T-helper 2 cell treated with Interferon-gamma antibody and Interleukin-4, amounts not matched to agents 5 μg/mL and 100 μg/mL, for 36 hours (primary cell): ENCODE measurements at regions not wholly inside any gene's neighbourhood (a gene's known extent, or its start where the extent isn't known, plus 50 kb on each side); places are given as distances from the start of the nearest gene placed in this dataset.

Experiments used
- DNase-seq: peaks from one replicate; pipeline ENCODE4 v3.0.0; 2021; ENCODE audit warnings: low spot score
- H3K27ac Mint-ChIP-seq: one replicate; pipeline ENCODE4 v1.8.0; 2021; ENCODE audit warnings: mild to moderate bottlenecking, mixed read lengths
- H3K27me3 Mint-ChIP-seq: one replicate; pipeline ENCODE4 v1.8.0; 2021; ENCODE audit warnings: low read depth, mixed read lengths
- H3K36me3 Mint-ChIP-seq: one replicate; pipeline ENCODE4 v1.8.0; 2021; ENCODE audit warnings: low read depth, mixed read lengths
- H3K4me1 Mint-ChIP-seq: one replicate; pipeline ENCODE4 v1.8.0; 2021; ENCODE audit warnings: low read depth, mixed read lengths
- H3K4me3 Mint-ChIP-seq: one replicate; pipeline ENCODE4 v1.8.0; 2022; ENCODE audit warnings: mild to moderate bottlenecking, moderate library complexity, mixed read lengths
- H3K9me3 Mint-ChIP-seq: one replicate; pipeline ENCODE4 v1.8.0; 2021; ENCODE audit warnings: mixed read lengths

- no peak overlapping the region for H3K4me3 Mint-ChIP-seq
- no peaks in the 10 kb centered on the region for H3K4me1 Mint-ChIP-seq
- H3K27ac Mint-ChIP-seq: no peak overlapping the region
- H3K36me3 Mint-ChIP-seq: no peaks in the 10 kb centered on the region
- H3K9me3 Mint-ChIP-seq: no peaks in the 10 kb centered on the region
- DNase-seq: no peak
- peaks cover 26% of the 10 kb centered on the region for H3K27me3 Mint-ChIP-seq
These were observed 151.9 kb upstream of the ZNF184 start for GRCh38 chr6:27624694-27625262.

GRCh38 chr6:27623103-27623502 is 150.2 kb upstream of the ZNF184 start:
- H3K36me3 Mint-ChIP-seq: no peaks in the 10 kb centered on the region
- peaks cover 34% of the 10 kb centered on the region for H3K27me3 Mint-ChIP-seq
- no peaks in the 10 kb centered on the region for H3K9me3 Mint-ChIP-seq
- peaks cover under 1% of the 10 kb centered on the region for H3K4me1 Mint-ChIP-seq
- DNase-seq: no peak
- no peak overlapping the region for H3K4me3 Mint-ChIP-seq
- H3K27ac Mint-ChIP-seq: no peak overlapping the region

GRCh38 chr6:27619436-27619835 is 146.5 kb upstream of the ZNF184 start:
- no peak for DNase-seq
- no peaks in the 10 kb centered on the region for H3K9me3 Mint-ChIP-seq
- no peak overlapping the region for H3K27ac Mint-ChIP-seq
- H3K27me3 Mint-ChIP-seq: peaks cover 47% of the 10 kb centered on the region
- no peak overlapping the region for H3K4me3 Mint-ChIP-seq
- peaks cover 1% of the 10 kb centered on the region for H3K36me3 Mint-ChIP-seq
- H3K4me1 Mint-ChIP-seq: peaks cover 12% of the 10 kb centered on the region

GRCh38 chr6:27617700-27618689 is 145.1 kb upstream of the ZNF184 start:
- Mint-ChIP-seq H3K27me3 (peaks cover 42% of the 10 kb centered on the region), H3K4me1 (peaks cover 12% of the 10 kb centered on the region), H3K36me3 (peaks cover 1% of the 10 kb centered on the region), H3K27ac (no peak overlapping the region), H3K4me3 (peak overlapping the region; percentile 64), H3K9me3 (no peaks in the 10 kb centered on the region)
- no peak for DNase-seq

GRCh38 chr6:27617046-27617687 is 144.3 kb upstream of the ZNF184 start:
- H3K27ac Mint-ChIP-seq: no peak overlapping the region
- peaks cover 43% of the 10 kb centered on the region for H3K27me3 Mint-ChIP-seq
- no peaks in the 10 kb centered on the region for H3K9me3 Mint-ChIP-seq
- peak overlapping the region; percentile 79 for H3K4me3 Mint-ChIP-seq
- peaks cover 1% of the 10 kb centered on the region for H3K36me3 Mint-ChIP-seq
- DNase-seq: no peak
- peaks cover 12% of the 10 kb centered on the region for H3K4me1 Mint-ChIP-seq

- H3K27ac Mint-ChIP-seq: no peak overlapping the region
- H3K4me1 Mint-ChIP-seq: peaks cover 12% of the 10 kb centered on the region
- no peak for DNase-seq
- H3K4me3 Mint-ChIP-seq: peak overlapping the region; percentile 79
- peaks cover 43% of the 10 kb centered on the region for H3K27me3 Mint-ChIP-seq
- no peaks in the 10 kb centered on the region for H3K9me3 Mint-ChIP-seq
- H3K36me3 Mint-ChIP-seq: peaks cover 1% of the 10 kb centered on the region
These were observed 143.6 kb upstream of the ZNF184 start for GRCh38 chr6:27616328-27617045.

- no peak overlapping the region for H3K4me3 Mint-ChIP-seq
- no peak for DNase-seq
- H3K27me3 Mint-ChIP-seq: peaks cover 27% of the 10 kb centered on the region
- H3K27ac Mint-ChIP-seq: no peak overlapping the region
- H3K9me3 Mint-ChIP-seq: no peaks in the 10 kb centered on the region
- H3K36me3 Mint-ChIP-seq: no peaks in the 10 kb centered on the region
- no peaks in the 10 kb centered on the region for H3K4me1 Mint-ChIP-seq
These were observed 138.5 kb upstream of the ZNF184 start for GRCh38 chr6:27611451-27611850.

- Mint-ChIP-seq H3K36me3 (no peaks in the 10 kb centered on the region), H3K27ac (no peak overlapping the region), H3K4me1 (peaks cover 16% of the 10 kb centered on the region), H3K27me3 (peaks cover 42% of the 10 kb centered on the region), H3K9me3 (no peaks in the 10 kb centered on the region), H3K4me3 (no peak overlapping the region)
- DNase-seq: no peak
These were observed 136.3 kb upstream of the ZNF184 start for GRCh38 chr6:27608916-27609883.

- H3K4me3 Mint-ChIP-seq: peak overlapping the region; percentile 73
- H3K9me3 Mint-ChIP-seq: peaks cover 13% of the 10 kb centered on the region
- DNase-seq: peak; percentile 16
- no peaks in the 10 kb centered on the region for H3K36me3 Mint-ChIP-seq
- peaks cover 43% of the 10 kb centered on the region for H3K27me3 Mint-ChIP-seq
- H3K4me1 Mint-ChIP-seq: peaks cover 20% of the 10 kb centered on the region
- H3K27ac Mint-ChIP-seq: peak overlapping the region; percentile 45
These were observed 132.8 kb upstream of the ZNF184 start for GRCh38 chr6:27605401-27606342.

GRCh38 chr6:27604986-27605385 is 132.1 kb upstream of the ZNF184 start:
- Mint-ChIP-seq H3K4me3 (peak overlapping the region; percentile 73), H3K36me3 (no peaks in the 10 kb centered on the region), H3K9me3 (peaks cover 13% of the 10 kb centered on the region), H3K27ac (no peak overlapping the region), H3K4me1 (peaks cover 20% of the 10 kb centered on the region), H3K27me3 (peaks cover 42% of the 10 kb centered on the region)
- DNase-seq: no peak

GRCh38 chr6:27601668-27602254 is 128.9 kb upstream of the ZNF184 start:
- peaks cover 13% of the 10 kb centered on the region for H3K9me3 Mint-ChIP-seq
- H3K27me3 Mint-ChIP-seq: peaks cover 45% of the 10 kb centered on the region
- no peak for DNase-seq
- no peak overlapping the region for H3K27ac Mint-ChIP-seq
- H3K36me3 Mint-ChIP-seq: no peaks in the 10 kb centered on the region
- peaks cover 22% of the 10 kb centered on the region for H3K4me1 Mint-ChIP-seq
- H3K4me3 Mint-ChIP-seq: peak overlapping the region; percentile 53
